Spleen (tissue), 11 donors: ENCODE measurements at regions not wholly inside any gene's neighbourhood (a gene's known extent, or its start where the extent isn't known, plus 50 kb on each side); places are given as distances from the start of the nearest gene placed in this dataset.

Experiments
- DNase-seq: peaks from one replicate; pipeline ENCODE4 v3.0.0-alpha.2; 2020
- H3K27ac ChIP-seq, 8 donors: fragments of 200-600 bp; sonication (generic) in 7 of 8; 1 replicate in 4 of 8; 2 replicates in 4 of 8; pipeline versions ENCODE4 v1.5.0 to v1.8.0; 2016 to 2021; ENCODE audit warnings: inconsistent platforms in 4 of 8, mild to moderate bottlenecking in 4 of 8, moderate library complexity in 1 of 8
- H3K27me3 ChIP-seq, 7 donors: fragments of 200-600 bp; sonication (generic) in 6 of 7; replicated peaks in 1 of 7; 1 replicate in 4 of 7; 2 replicates in 3 of 7; pipeline versions ENCODE4 v1.5.0 to v1.8.0; 2016 to 2021; ENCODE audit warnings: inconsistent platforms in 3 of 7, mild to moderate bottlenecking in 1 of 7
- H3K36me3 ChIP-seq, 6 donors: fragments of 200-600 bp; sonication (generic) in 5 of 6; 1 replicate in 4 of 6; 2 replicates in 2 of 6; pipeline versions ENCODE4 v1.5.0 to v1.8.0; 2016 to 2021; ENCODE audit warnings: inconsistent platforms in 2 of 6
- H3K4me1 ChIP-seq, 6 donors: fragments of 200-600 bp; sonication (generic) in 5 of 6; 1 replicate in 3 of 6; 2 replicates in 3 of 6; pipeline versions ENCODE4 v1.5.0 to v1.8.0; 2016 to 2021; ENCODE audit warnings: inconsistent platforms in 3 of 6
- H3K4me3 ChIP-seq, 8 donors: fragments of 200-600 bp; sonication (generic) in 7 of 8; 1 replicate in 4 of 8; 2 replicates in 4 of 8; pipeline versions ENCODE4 v1.5.0 to v1.8.0; 2016 to 2021; ENCODE audit warnings: inconsistent platforms in 4 of 8, mild to moderate bottlenecking in 4 of 8, moderate library complexity in 2 of 8
- H3K9me3 ChIP-seq, 8 donors: fragments of 200-600 bp; sonication (generic) in 7 of 8; 1 replicate in 4 of 8; 2 replicates in 4 of 8; pipeline versions ENCODE4 v1.5.0 to v1.8.0; 2016 to 2021; ENCODE audit warnings: inconsistent platforms in 4 of 8
- CTCF ChIP-seq, 11 experiments: fragments of 200-600 bp in 7 of 11; fragments of 450-650 bp in 4 of 11; sonication (generic) in 4 of 11; IDR thresholded peaks in 8 of 11; conservative IDR thresholded peaks in 3 of 11; 1 replicate in 7 of 11; 2 replicates in 4 of 11; pipeline versions ENCODE4 v1.4.0 to v1.8.0; 2016 to 2021; ENCODE audit warnings: antibody characterized with exemption in 11 of 11, inconsistent platforms in 4 of 11, mild to moderate bottlenecking in 1 of 11
- POLR2A ChIP-seq, 3 donors: fragments of 450-650 bp; IDR thresholded peaks; one replicate each; pipeline ENCODE4 v1.5.1; 2017; ENCODE audit warnings: antibody characterized with exemption in 3 of 3, mild to moderate bottlenecking in 1 of 3
- POLR2AphosphoS5 ChIP-seq, 3 donors: sonication (generic); formaldehyde crosslinking; IDR thresholded peaks; one replicate each; pipeline ENCODE4 v1.5.1; 2017; ENCODE audit warnings: antibody characterized with exemption in 3 of 3
- WGBS, 5 donors: extraction: QIAGEN DNeasy Blood & Tissue Kit in 3 of 5; methylation state at CpG; one replicate each; pipeline versions ENCODE4 v1.1.5 to v1.1.7; 2013 to 2018; 5-methylcytosine and 5-hydroxymethylcytosine counted together
- intact Hi-C: fragments of 100-400 bp; cut with DNase I; formaldehyde crosslinking; loops from one replicate; pipeline ENCODE4 v1.15.0; 2023; ENCODE audit warnings: low total_unique reads
- donor health status: healthy with polysubstance abuse.
- donor health status: DM: no; HTN: no; CAD: no; lungs with moderate emphysema.
- donor health status: DM: no; HTN: no; CAD: no.
- donor health status: Bipolar disorder and iron deficiency.
- donor health status: healthy.
- donor health status: DM: no; HTN: no; CAD: no.
- donor health status: DM: yes; HTN: yes; CAD: no.

- no peak overlapping the region for H3K27ac ChIP-seq
- intact Hi-C loops, result no loop called here
- peaks cover 0 to 20% (median 0%) of the 10 kb centered on the region in 7 donors for H3K27me3 ChIP-seq
- DNase-seq, result no peak
- no peaks in the 10 kb centered on the region for H3K4me1 ChIP-seq
- no peaks in the 10 kb centered on the region for H3K36me3 ChIP-seq
- no peak overlapping the region for H3K4me3 ChIP-seq
- WGBS, 5 donors, result 62 to 76% (median 71%) methylated on average over 4 of the region's 4 CpGs
- no peak for TF ChIP-seq CTCF (IDR thresholded peaks at IDR 0.05 in 8 of 11, conservative IDR thresholded peaks at IDR 0.05 in 3 of 11)
- TF ChIP-seq POLR2AphosphoS5 (IDR thresholded peaks at IDR 0.05), result no peak
- TF ChIP-seq POLR2A (IDR thresholded peaks at IDR 0.05), result no peak
- peaks cover 0 to 26% (median 0%) of the 10 kb centered on the region in 8 donors for H3K9me3 ChIP-seq
These were observed 113.4 kb upstream of the UQCRFS1 start for GRCh38 chr19:29326351-29326750.

DNA sequence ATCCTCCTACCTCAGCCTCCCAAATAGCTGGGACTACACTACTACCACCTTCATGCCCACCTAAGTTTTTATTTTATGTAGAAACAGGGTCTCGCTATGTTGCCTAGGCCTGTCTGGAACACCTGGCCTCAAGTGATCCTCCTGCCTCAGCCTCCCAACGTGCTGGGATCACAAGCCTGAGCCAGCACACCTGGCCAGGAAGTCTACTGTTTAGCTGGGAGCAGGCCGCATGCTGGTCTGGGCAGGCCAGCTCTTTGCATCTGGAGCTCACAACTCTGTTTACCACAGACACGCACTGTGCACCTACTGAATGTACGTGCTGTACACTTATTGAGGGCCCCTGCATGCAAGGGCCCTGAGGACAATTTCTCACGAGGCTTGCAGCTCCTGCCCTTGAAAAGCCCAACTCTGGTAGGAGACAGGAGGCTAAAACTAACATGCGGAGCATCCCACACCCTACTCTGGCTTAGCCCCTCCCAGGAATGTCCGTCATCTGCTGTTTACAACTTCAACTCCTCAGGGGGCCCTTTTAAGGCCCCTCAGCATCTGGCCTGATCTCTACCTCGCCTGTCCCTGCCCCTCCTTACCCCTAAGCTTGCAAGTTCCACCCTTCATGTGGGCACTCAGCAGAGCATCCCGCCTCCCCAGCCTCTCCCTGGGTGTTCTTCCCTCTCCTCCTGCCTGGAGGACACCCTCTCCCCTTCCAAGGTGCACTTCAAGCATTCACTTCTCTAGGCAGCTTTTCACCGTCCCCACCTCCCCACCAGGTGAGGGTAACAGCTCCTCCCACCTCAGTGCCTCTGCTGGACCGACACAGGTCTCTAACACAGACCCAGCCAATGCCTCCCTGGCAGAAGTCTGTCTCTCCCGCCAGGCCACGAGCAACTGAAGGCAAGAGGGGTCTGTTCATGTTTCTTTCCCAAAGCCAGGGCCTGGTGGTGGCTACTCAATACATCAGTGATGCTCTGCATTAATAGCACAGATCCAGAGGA is 114.2 kb upstream of the UQCRFS1 start:
- no peaks in the 10 kb centered on the region for H3K36me3 ChIP-seq
- H3K4me3 ChIP-seq, result no peak overlapping the region
- DNase-seq, result no peak
- 46 to 55% (median 48%) methylated on average over 13 to 14 of the region's 14 CpGs for WGBS, 5 donors
- H3K9me3 ChIP-seq, result peaks cover 0 to 26% (median 0%) of the 10 kb centered on the region in 8 donors
- intact Hi-C loops, result no loop called here
- H3K4me1 ChIP-seq, result no peaks in the 10 kb centered on the region
- peaks cover 0 to 20% (median 0%) of the 10 kb centered on the region in 7 donors for H3K27me3 ChIP-seq
- TF ChIP-seq POLR2AphosphoS5 (IDR thresholded peaks at IDR 0.05) (no peak), POLR2A (IDR thresholded peaks at IDR 0.05) (no peak), CTCF (IDR thresholded peaks at IDR 0.05 in 8 of 11, conservative IDR thresholded peaks at IDR 0.05 in 3 of 11) (no peak)
- H3K27ac ChIP-seq, result no peak overlapping the region

- H3K9me3 ChIP-seq, result peaks cover 0 to 26% (median 0%) of the 10 kb centered on the region in 8 donors
- H3K27ac ChIP-seq, result no peak overlapping the region
- intact Hi-C loops, result no loop called here
- H3K4me1 ChIP-seq, result no peaks in the 10 kb centered on the region
- TF ChIP-seq CTCF (IDR thresholded peaks at IDR 0.05 in 8 of 11, conservative IDR thresholded peaks at IDR 0.05 in 3 of 11) (no peak), POLR2A (IDR thresholded peaks at IDR 0.05) (no peak), POLR2AphosphoS5 (IDR thresholded peaks at IDR 0.05) (no peak)
- no peak overlapping the region for H3K4me3 ChIP-seq
- DNase-seq, result no peak
- 40 to 52% (median 41%) methylated on average over 2 of the region's 2 CpGs for WGBS, 5 donors
- no peaks in the 10 kb centered on the region for H3K36me3 ChIP-seq
- peaks cover 0 to 14% (median 0%) of the 10 kb centered on the region in 7 donors for H3K27me3 ChIP-seq
These were observed 115.6 kb upstream of the UQCRFS1 start for GRCh38 chr19:29328586-29328985.

DNA sequence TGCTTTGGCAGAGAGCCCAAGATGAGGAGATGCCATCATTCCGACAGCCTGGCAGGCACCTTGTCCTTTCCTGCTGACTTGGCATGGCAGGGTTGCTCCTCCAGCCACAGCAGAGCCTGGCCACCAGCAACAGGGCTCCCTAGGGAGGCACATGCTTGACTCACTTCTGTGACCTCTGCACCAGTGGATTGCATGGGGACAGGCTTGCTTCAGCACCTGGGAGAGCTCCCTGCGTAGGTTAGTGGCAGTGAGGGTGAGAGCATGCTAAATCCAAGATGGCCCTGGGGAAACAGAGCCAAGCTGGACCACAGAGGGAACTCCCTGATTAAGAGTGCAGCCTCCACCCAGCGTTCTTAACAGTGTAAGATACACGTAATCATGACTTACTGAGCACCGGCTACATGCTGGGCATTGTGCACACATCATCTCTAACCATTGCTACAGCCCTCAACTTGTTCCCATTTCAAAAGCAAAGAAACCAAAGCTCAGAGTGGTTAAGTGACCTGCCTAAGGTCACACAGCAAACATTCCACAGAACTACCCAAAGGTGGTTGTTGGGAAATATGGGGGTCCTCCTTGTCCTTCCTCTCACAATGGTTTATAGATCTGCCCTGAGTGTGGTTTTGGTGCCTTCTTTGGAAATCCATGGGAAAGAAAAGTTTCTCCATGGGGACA is 116.6 kb upstream of the UQCRFS1 start:
- H3K27me3 ChIP-seq, result peaks cover 0 to 6% (median 0%) of the 10 kb centered on the region in 7 donors
- 69 to 84% (median 76%) methylated on average over 3 to 5 of the region's 5 CpGs for WGBS, 5 donors

More for the DNA sequence above, 116.6 kb upstream of the UQCRFS1 start:
- H3K36me3 ChIP-seq, result no peaks in the 10 kb centered on the region
- H3K9me3 ChIP-seq, result peaks cover 0 to 26% (median 0%) of the 10 kb centered on the region in 8 donors
- DNase-seq, result no peak
- intact Hi-C loops, result no loop called here
- no peak overlapping the region for H3K4me3 ChIP-seq
- H3K4me1 ChIP-seq, result no peaks in the 10 kb centered on the region
- H3K27ac ChIP-seq, result no peak overlapping the region
- TF ChIP-seq CTCF (IDR thresholded peaks at IDR 0.05 in 8 of 11, conservative IDR thresholded peaks at IDR 0.05 in 3 of 11) (no peak), POLR2AphosphoS5 (IDR thresholded peaks at IDR 0.05) (no peak), POLR2A (IDR thresholded peaks at IDR 0.05) (no peak)
